ENCODE measurements at regions not wholly inside any gene's neighbourhood (a gene's known extent, or its start where the extent isn't known, plus 50 kb on each side); places are given as distances from the start of the nearest gene placed in this dataset.
A peak's percentile ranks its signal among the peaks of the same experiment; 100 is the strongest.

DNA sequence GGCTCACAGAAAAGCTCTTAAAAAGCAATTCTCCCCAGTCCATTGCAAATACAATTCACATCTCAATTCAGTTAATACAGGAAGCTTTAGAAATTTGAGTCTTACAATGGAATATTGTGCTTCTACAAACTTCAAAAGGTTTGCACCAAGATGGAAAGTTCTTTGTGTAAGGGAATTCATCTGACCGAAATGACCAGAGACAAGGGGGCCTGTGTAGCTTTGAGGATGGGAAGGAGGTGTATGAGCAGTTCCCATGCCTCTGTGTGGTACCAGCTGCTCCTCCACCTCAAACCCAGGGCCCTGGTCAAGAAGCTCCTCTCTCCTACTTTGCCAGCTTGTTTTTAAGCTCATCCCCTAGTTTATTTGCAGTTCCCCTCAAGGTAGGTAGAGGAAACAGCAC lies 312.8 kb upstream of the PKDCC start:
- Histone ChIP-seq H3K27me3 (ENCODE audit: insufficient read depth, poor library complexity, severe bottlenecking) (no peaks in the 10 kb centered on the region), H3K4me3 (replicated peaks; ENCODE audit: insufficient read depth, low read length) (no peak overlapping the region), H3K27ac (replicated peaks) (no peak overlapping the region)
- TF ChIP-seq REST (IDR thresholded peaks at IDR 0.05; ENCODE audit: insufficient replicate concordance, low read depth) (no peak), GABPA (IDR thresholded peaks at IDR 0.05; ENCODE audit: low read depth) (no peak), POLR2AphosphoS5 (IDR thresholded peaks at IDR 0.05; ENCODE audit: low read depth) (no peak), SPI1 (IDR thresholded peaks at IDR 0.05; ENCODE audit: borderline replicate concordance, low read depth) (no peak)
- TF ChIP-seq, protein P1, sequence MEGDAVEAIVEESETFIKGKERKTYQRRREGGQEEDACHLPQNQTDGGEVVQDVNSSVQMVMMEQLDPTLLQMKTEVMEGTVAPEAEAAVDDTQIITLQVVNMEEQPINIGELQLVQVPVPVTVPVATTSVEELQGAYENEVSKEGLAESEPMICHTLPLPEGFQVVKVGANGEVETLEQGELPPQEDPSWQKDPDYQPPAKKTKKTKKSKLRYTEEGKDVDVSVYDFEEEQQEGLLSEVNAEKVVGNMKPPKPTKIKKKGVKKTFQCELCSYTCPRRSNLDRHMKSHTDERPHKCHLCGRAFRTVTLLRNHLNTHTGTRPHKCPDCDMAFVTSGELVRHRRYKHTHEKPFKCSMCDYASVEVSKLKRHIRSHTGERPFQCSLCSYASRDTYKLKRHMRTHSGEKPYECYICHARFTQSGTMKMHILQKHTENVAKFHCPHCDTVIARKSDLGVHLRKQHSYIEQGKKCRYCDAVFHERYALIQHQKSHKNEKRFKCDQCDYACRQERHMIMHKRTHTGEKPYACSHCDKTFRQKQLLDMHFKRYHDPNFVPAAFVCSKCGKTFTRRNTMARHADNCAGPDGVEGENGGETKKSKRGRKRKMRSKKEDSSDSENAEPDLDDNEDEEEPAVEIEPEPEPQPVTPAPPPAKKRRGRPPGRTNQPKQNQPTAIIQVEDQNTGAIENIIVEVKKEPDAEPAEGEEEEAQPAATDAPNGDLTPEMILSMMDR (IDR thresholded peaks at IDR 0.05; ENCODE audit: insufficient read depth, low read length) = no peak
- DNase-seq (ENCODE audit: low read depth in 1 of 2, low spot score in 1 of 2) = no peak

GRCh38 chr2:41735476-41735875 lies 312.3 kb upstream of the PKDCC start:
- Histone ChIP-seq H3K27me3 (ENCODE audit: insufficient read depth, poor library complexity, severe bottlenecking) (no peaks in the 10 kb centered on the region), H3K27ac (replicated peaks) (no peak overlapping the region), H3K4me3 (replicated peaks; ENCODE audit: insufficient read depth, low read length) (no peak overlapping the region)
- TF ChIP-seq, protein P1 (IDR thresholded peaks at IDR 0.05; ENCODE audit: insufficient read depth, low read length) = no peak
- TF ChIP-seq GABPA (IDR thresholded peaks at IDR 0.05; ENCODE audit: low read depth) (no peak), SPI1 (IDR thresholded peaks at IDR 0.05; ENCODE audit: borderline replicate concordance, low read depth) (no peak), REST (IDR thresholded peaks at IDR 0.05; ENCODE audit: insufficient replicate concordance, low read depth) (no peak), POLR2AphosphoS5 (IDR thresholded peaks at IDR 0.05; ENCODE audit: low read depth) (no peak)
- DNase-seq (ENCODE audit: low read depth in 1 of 2, low spot score in 1 of 2) = no peak

GRCh38 chr2:41736105-41736567 lies 311.7 kb upstream of the PKDCC start:
- peak; percentile 11 to 17 for DNase-seq (ENCODE audit: low read depth in 1 of 2, low spot score in 1 of 2)
- Histone ChIP-seq H3K27me3 (ENCODE audit: insufficient read depth, poor library complexity, severe bottlenecking) (no peaks in the 10 kb centered on the region), H3K27ac (replicated peaks) (no peak overlapping the region), H3K4me3 (replicated peaks; ENCODE audit: insufficient read depth, low read length) (no peak overlapping the region)
- no peak for TF ChIP-seq GABPA (IDR thresholded peaks at IDR 0.05; ENCODE audit: low read depth)
- TF ChIP-seq, protein P1 (IDR thresholded peaks at IDR 0.05; ENCODE audit: insufficient read depth, low read length) = no peak
- TF ChIP-seq REST (IDR thresholded peaks at IDR 0.05; ENCODE audit: insufficient replicate concordance, low read depth) = no peak
- no peak for TF ChIP-seq POLR2AphosphoS5 (IDR thresholded peaks at IDR 0.05; ENCODE audit: low read depth)
- TF ChIP-seq SPI1 (IDR thresholded peaks at IDR 0.05; ENCODE audit: borderline replicate concordance, low read depth) = no peak

Data from HL-60 (cell line).